NCI-H1436 (cell line): ENCODE measurements at regions not wholly inside any gene's neighbourhood (a gene's known extent, or its start where the extent isn't known, plus 50 kb on each side); places are given as distances from the start of the nearest gene placed in this dataset.

Source experiments
- DNase-seq: peaks from one replicate; lab custom pipeline; 2025; lab: John Stamatoyannopoulos, UW

DNA sequence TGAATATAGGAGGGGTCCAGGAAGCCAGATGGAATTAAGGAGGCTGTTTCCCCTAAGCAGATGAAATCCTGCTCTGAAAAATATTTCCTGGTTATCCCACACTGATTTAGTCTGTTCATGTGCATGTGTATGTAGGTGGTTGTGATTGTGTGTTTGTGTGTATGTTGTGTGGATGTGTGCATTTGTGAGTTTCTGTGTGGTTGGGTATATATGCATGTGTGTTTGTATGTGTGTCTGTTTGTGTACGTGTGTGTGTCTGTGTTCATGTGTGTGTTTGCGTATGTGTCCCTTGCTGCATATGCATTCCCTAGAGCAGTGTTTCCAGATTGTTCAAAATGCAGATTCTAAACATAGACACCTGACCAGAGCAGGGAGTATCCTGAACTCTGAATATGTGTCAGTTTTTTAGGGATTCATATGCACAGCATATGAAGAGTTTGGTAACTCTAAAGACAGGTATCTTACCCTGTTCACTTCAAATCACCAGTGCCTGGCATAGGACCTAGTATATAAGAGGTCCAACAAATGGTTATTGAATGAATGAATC, 239.8 kb downstream of the MAFB start:
- DNase-seq = no peak

DNA sequence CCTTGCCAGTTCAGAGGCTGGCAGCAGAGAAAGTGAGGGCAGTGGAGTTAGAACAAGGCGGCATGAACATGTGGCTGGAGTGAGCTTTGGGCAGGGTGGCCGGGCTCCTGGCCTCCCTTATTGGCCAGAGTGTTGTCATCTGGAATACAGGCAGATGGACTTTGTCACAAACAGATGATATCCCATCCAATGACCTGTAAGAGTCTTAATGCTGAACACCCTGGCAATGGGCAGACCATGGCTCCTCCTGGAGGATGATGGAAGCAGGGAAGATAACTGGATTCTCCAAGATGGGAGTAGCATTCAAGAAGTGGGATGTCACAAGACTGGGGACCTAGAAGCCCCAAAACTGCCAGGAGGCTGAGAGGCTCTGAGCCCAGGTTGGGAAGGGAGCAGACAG, 242.1 kb downstream of the MAFB start:
- no peak for DNase-seq

DNA sequence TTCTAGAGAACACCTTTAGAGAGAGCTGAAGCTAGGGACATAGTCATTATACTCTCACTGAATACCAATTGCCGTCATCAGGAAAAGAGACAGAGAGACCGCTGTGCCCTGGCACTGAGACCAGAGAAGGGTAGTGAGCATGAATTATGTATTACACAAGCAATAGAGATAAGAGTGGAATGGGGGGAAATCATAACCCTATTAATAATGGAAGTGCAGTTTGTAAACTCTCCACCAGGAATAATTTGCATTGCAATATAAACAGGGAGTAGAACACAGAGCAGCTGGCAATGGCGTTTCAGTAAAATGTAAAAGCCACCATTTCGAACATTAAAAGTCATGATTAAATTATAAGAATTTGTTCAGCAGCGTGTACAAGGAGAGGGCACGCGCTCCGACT, 244.5 kb downstream of the MAFB start:
- DNase-seq = no peak

DNA sequence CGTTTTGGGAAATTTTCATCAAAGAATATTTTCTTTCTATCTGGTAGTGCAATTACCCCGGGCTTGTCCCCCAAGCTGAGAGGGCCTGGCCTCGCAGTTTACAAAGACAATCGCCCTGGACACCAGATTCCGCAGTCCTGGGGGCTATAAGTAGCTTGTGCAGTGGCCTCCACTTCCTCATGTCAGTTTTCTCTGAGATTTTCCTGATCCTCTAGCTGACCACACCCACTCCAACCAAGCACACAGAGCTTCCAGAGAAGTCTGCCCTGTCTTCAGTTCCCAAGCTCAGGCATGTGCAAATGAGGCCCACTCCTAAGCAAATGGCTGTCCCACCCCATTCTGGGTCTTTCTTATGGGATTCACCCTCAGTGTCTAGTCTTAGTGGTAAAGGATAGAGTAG, 245.3 kb downstream of the MAFB start:
- DNase-seq = no peak

DNA sequence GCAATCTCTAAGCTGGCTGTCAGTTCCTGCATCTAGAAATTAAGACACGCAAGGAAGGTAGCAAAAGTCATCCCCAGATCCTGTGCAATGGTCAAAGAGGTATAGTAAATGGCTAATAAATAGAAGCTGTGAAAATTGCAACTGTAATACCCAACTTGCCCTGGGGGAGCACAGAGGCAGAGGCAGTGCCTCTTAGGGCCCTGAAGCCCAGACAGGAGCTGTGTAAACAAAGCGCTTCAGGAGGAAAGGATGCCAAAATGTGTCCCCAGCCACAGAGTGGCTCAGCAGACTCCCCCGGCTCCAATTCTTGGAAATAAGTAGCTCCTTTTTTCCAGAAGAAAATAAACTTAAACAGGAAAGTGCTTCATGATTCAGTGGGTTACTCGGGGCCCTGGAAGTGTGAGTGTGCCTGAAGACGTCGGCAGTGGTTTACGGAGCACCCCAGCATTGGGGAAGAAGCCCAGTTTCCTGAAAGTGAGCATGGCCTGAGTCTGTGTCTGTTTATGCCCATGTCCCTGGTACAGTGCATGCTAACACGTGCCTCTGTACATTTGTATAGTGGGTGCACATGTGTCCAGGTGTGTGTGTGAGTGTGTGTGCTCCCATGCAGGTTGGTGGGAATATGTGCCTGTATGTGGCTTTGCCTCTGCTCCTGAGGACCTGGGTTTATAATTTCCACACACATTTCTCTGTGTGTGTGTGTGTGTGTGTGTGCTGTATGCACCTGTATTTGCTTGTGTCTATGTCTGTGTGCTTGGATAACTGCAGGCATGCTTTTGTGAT, 246.7 kb downstream of the MAFB start:
- DNase-seq = no peak

DNA sequence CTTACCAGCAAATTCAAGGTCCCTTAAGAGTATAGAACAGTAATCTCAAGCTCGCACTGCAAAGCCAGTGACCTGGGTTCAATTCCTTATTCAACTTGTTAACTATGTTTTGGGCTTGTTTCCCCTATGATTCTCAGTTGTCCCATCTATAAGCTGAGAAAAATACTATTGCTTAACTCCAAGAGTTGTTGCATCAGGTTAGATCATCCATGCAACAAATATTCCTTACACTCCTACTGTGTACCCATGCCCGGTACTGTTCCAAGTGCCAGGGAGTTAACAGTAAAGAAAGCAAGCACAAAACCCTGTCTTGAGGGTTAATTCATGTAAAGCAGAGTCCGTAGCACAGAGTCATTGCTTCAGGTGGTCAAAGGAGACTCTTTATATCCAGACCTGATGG, 247.3 kb downstream of the MAFB start:
- DNase-seq = no peak

DNA sequence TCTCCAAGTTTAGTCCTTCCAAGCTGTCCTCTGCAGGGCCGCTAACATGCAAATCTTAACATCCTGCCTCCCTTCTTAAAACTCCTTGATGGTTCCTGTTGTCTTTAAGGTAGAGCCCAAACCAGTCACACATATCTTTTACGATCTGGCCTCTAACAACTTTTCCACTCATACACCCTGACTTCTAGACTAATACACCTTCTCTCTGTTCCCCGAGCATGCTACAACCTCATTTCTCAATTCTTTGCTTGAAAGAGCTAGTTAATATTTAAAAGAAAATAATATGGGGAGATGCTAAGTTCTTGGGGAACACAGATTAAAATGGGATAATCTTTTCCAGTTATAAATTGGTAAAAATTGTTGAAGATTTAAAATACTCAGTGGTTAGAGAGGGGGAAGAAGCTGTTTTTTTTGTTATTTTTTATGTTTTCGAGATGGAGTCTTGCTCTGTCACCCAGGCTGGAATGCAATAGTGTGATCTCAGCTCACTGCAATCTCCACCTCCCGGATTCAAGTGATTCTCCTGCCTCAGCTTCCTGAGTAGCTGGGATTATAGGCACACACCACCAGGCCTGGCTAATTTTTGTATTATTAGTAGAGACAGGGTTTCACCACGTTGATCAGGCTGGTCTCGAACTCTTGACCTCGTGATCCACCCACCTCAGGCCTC, 250.7 kb downstream of the MAFB start:
- DNase-seq = no peak

DNA sequence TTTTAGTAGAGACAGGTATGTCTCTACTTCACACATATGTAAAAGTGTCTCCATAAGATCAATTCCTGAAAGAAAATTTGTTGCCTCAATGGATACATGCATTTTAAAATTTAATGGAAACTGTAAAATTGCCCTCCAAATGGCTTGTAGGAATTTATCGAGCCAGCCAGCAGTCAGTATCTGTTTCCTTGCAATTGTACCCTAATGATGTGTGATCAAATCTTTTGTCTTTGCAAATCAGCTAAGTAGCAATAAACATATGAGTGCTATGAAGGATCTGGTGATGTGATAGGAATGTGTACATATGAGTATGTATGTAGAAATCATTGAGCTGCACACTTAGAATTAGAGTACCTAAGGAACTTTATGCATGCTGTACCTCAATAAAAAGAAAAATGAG, 253.0 kb downstream of the MAFB start:
- no peak for DNase-seq

DNA sequence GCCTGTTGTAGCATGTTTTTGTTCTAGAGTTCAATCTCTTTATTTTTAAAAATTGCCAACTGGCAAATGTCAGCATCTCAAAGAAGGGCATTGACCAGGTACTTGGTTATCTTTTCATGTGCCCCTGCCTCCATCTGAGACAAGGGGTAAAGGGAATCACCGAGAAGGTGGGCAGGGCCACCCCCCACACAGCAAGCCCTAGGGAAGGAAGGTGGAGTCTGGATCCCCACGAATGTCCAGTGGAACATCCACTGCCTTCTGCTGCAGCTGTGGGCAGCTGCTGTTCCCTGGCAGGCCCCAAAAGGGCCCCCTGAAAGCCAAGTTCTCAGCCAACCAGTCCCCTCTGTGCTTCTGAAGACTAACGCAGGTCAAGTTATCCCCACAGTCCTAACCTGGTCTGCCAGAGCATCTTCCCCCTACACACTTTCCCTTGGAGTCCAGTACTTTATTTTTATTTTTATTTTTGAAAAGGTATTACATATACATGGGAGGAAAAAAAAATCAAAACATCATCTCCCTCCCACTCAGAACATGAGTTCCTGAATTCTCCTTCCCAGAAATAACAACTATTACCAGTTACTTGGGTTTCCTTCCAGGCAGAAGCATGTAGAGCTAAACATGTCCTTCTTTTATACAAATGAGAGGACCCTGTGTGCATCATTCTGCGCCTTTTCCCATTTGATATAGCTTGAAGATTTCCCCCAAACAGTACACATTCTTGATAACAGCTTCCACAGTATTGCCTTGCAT, 253.7 kb downstream of the MAFB start:
- no peak for DNase-seq

DNA sequence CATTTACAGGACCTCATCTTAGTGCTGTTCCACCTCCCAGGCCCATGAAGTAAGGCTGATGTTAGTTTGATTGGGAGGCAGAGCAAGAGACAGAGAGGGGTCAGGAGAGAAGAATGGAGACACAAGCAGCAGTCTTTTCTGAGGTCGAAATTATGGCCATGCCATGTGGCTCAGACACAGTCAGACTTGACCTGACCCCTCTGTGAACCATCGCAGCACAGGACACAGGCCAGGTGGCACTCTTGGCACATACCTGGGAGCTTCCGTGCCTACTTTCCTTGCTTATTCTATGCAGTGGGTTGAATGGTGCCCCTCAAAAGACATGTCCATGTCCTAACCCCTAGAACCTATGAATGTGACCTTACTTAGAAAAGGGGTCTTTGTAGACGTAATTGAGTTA, 254.9 kb downstream of the MAFB start:
- no peak for DNase-seq

DNA sequence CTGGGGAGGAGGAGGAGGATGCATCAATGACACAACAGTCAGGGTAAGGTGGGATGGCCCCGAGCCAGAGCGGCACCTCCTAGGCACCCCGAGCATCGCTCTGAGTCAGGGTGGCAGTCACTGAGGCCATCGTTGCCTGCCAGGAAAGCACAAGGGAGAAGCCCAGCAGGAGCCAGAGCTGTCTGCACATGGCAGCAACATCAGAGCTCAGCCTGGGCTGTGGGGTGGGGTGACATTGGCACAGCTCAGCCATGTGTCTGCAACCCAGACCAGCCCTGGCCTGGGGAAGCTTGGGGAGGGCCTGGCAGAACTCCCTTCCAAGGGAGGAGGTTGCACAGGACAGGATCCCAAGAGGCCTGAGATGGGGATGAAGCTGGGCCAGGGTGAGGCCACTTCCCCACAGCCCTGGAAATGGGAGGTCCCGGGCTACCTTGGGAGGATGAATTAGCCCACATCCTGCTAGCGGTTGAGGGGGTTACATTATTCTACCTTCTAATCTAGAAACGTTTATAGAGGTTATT, 255.6 kb downstream of the MAFB start:
- no peak for DNase-seq

DNA sequence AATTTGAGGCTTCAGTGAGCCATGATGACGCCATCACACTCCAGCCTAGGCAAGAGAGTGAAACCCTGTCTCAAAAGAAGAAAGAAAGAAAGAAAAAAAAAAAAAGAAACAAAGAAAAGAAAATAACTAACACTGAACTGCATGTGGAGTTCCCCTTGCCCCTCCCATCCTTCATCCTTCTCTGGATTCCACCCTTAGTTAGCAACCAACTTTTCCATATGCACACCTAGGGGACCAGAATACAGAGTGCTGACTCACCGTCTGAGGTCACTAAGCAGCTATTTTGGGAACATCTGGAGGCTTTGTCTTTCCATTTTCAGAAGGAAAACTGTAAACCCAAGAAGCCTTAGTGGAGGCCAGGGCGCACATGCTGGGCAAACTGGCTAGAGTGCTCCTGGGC, 257.4 kb downstream of the MAFB start:
- DNase-seq = no peak

DNA sequence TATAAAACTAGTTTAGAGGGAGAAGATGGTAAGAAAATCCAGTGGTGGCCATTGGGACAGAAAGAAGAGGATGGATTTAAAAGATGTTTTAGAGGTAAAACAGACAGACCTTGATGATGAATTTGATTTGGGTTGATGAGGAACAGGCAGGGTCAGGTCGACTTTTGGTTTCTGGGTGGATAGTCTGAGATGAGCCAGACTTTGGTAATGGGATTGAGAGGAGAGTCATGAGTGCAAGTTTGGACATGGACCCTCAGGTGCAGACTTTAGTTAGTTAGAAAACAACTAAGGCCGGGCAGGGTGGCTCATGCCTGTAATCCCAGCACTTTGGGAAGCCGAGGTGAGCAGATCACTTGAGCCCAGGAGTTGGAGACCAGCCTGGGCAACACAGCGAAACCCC, 257.9 kb downstream of the MAFB start:
- DNase-seq = no peak

DNA sequence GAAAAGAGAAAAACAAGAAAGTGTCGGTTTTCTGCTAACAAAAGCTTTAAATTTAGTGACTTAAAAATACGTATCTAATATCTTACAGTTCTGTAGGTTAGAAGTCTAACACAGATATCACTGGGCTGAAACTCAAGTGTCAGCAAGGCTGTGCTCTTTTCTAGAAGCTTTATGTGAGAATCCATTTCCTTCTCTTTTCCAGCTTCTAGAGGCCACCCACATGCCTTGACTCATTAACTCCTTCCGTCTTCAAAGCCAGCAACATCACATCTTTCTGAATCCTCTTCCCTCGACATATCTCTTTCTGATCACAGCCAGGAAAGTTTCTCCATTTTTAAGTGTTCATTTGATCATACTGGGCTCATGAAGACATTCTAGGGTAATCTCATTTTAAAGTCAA, 262.0 kb downstream of the MAFB start:
- no peak for DNase-seq

DNA sequence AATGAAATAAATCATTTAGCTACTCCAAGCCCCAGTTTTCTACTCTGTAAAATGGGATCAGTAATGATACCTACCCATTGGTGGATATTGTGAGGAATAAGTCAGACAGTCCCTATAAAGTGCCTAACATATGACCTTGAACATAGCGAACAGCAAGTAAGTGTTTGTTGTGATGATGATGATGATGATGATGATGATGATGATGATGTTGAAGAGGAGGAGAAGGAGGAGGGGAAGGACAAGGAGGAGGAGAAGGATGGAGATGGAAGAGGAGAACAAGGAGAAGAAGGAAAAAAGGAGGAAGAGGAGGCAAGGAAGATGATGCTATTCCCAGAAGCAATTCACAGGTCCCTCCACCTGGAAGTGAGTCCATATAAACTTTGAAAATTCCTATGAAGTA, 264.3 kb downstream of the MAFB start:
- no peak for DNase-seq

DNA sequence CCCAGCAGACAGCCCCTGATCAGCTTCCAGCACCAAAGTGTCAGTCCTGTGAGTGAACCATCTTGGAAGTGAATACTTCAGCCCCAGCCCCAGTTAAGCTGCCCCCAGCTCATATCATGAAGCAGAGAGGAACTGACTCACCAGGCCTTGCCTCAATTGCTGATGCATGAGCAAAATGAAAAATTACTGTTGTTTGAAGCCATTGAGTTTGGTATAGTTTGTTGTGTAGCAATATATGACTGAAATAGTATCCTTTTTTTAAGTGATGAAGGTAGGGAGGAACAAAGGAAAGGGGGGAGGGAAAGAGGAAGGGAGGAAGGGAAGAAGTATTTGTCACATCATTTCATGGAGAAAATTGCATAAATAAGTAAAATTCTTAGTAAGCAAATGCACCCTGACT, 266.4 kb downstream of the MAFB start:
- DNase-seq = no peak

DNA sequence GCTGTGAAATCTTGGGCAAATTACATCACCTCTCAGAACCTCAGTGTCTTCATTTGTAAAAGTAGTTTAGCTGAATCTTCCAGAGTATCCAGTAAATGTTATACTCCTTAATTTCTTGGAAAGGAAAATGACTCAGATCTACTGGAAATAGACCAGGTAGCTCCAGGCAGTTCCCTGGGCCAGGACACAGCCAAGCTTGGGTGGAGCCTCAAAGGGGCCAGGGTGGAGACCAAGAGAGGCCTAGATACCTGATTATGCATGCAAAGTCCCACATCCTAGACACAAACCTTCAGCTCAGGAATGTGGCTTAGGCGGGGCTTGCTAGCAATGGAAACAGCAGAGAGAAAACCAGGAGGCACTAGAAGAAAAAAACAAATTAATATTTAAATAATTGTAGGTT, 272.8 kb downstream of the MAFB start:
- no peak for DNase-seq

DNA sequence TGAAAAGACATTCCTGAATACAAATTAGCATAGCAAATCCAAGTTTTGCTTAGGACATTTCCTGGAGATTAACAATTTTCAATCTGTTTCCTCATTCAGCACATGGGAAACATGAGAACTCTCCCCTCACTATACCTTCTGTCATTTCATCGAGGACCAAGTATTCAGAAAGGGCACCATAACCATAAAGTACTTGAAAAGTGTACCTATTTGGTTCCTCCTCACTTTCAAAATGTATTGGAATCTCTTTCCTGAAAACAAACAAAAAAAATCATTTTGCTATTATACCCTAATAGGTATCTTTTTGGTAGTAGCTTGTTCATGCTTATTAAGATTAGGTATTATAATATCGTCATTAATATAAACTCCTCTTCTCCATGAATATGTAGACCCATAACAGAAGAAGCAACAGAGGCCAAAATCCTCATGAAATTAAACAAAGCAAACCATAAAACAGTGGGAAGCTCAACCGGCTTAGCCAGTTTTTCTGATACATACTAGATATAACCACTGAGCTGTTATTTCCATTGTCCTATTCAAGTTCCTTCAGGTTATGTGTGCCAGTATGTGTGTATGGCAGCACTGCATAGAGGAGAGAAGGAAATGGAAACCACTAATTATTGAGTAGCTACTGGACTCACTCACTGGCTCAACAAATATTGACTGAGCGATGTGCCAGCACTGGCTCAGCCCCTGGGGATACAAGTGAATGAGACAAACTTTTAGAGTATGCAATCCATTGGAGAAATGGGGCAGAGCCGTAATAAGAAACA, 274.0 kb downstream of the MAFB start:
- DNase-seq = no peak

DNA sequence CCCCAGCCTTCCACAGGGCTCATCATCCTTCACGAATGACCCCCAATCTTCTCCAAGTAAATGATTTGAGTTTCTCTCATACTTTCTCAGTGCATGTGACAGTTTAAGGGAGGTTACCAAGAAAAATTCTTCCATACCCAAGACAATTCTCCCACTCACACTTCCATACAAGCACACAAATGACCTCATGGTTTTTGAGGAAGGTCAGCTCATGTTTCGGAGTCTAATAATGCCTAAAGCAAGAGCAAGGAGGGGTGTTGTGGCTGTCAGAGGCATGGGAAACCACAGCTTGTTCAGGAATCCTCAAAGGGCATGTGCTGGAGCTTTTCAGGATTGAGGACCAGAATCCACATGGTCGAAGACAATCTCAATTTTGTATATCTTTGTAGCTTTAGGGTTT, 279.0 kb downstream of the MAFB start:
- no peak for DNase-seq

DNA sequence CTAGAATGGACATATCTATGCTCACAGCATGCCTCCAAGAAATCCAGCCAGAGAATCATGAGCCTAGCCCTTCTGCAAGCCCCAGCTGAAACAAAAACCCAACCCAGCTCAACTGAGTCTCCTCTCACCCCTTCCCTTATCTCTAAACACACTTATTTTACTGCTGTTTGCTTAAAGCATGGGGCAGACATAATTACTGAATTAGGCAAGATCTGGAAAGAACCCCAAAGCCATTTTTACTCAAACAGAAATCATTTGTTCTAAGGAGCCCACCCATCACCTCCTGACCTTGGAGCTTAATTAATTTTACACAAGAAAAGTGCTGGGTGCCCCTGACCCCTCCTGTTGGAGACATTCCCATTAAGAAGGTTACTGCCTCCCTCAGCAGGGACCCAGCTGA, 291.6 kb downstream of the MAFB start:
- no peak for DNase-seq

DNA sequence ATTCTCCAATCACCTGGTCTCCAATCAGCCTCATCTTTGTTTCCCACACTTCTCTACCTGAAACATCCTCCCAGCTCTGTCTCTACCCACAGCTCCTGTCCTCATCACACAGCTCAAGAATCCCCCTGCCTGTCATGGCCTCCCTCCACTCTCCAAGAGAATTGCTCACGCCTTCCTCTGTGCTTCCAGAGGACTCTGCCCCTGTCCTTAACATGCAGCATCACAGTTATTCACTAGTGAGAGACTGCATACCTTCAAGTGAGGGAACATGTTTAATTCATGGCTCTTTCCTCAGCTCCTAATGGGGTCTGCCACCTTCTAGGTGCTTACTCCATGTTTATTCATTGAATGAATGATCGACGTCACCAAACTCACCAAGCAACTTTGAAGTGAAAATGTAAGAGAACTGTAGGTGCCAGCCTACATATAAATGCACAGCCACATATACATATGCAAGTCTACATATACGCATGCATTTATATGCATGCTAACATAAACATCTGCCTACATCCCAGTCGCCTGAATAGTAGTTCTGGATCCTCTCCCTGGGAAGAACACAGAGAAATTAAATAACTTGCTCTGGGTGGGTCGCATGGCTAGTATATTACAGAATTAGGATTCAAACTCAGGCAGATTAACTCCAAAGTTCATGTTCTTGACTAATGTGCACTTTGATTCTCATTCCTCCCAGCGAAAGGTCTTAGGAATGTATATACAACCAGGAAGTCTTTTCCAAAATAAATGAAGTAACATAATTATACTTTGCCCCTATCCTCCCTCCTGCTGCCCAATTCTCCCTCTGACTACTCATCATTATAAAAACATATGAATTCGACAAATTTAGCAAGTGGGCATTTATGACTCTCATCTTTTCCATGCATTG, 295.6 kb downstream of the MAFB start:
- no peak for DNase-seq
